Large intestine (tissue), 3 donors: ENCODE measurements at regions not wholly inside any gene's neighbourhood (a gene's known extent, or its start where the extent isn't known, plus 50 kb on each side); places are given as distances from the start of the nearest gene placed in this dataset.
"Not testable (repeated sequence)": the region's sequence is repeated elsewhere in the genome, so short reads cannot be mapped to it uniquely, and the experiment has no call there.

ENCODE experiments used
- DNase-seq, 2 donors: peaks; one replicate each; pipeline versions ENCODE4 v3.0.0 to v3.0.0-alpha.2; 2013
- H3K27ac ChIP-seq: one replicate; pipeline ENCODE4 v1.5.1; 2013; ENCODE audit warnings: low read length
- H3K27me3 ChIP-seq: 2 replicates; pipeline ENCODE4 v1.6.1; 2013; ENCODE audit warnings: low read length; ENCODE audit not compliant: control insufficient read depth, insufficient read depth
- H3K36me3 ChIP-seq: 2 replicates; pipeline ENCODE4 v1.6.1; 2013; ENCODE audit warnings: low read length; ENCODE audit not compliant: control insufficient read depth, insufficient read depth
- H3K4me1 ChIP-seq: one replicate; pipeline ENCODE4 v1.6.1; 2013; ENCODE audit warnings: low read length; ENCODE audit not compliant: control insufficient read depth, insufficient read depth
- H3K4me3 ChIP-seq: one replicate; pipeline ENCODE4 v1.5.1; 2013; ENCODE audit warnings: low read length
- H3K9me3 ChIP-seq: one replicate; pipeline ENCODE4 v1.6.1; 2013; ENCODE audit warnings: mild to moderate bottlenecking, low read depth, low read length, moderate library complexity; ENCODE audit not compliant: control insufficient read depth
- WGBS: methylation state at CpG from one replicate; pipeline ENCODE4 v1.1.5; 2013; ENCODE audit warnings: low lambda C conversion rate; ENCODE audit not compliant: insufficient coverage; 5-methylcytosine and 5-hydroxymethylcytosine counted together

DNA sequence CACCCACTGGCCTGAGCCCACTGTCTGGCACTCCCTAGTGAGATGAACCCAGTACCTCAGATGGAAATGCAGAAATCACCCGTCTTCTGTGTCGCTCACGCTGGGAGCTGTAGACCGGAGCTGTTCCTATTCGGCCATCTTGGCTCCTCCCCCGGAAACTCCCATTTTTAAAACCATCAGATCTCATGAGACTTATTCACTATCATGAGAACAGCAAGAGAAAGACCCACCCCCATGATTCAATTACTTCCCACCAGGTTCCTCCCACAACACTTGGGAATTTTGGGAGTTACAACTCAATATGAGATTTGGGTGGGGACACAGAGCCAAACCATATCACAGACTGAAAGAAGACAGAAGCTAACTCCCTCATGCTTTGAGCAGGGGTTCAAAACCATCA lies 134.5 kb downstream of the SLC39A8 start:
- not testable (repeated sequence) for H3K27ac ChIP-seq, DNase-seq, H3K36me3 ChIP-seq, H3K9me3 ChIP-seq, H3K4me1 ChIP-seq, H3K27me3 ChIP-seq, H3K4me3 ChIP-seq
- WGBS = no CpG with 5 or more reads among the region's 6 CpGs

DNA sequence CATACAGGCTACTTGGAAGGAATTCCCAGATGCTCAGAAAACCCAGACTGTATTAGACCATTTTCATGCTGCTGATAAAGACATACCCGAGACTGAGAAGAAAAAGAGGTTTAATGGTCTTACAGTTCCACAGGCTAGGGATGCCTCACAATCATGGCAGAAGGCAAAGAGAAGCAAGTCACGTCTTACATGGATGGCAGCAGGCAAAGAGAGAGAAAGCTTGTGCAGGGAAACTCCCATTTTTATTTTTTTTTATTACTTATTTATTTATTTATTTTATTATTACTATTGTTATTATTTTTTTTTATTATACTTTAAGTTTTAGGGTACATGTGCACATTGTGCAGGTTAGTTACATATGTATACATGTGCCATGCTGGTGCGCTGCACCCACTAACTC lies 140.6 kb downstream of the SLC39A8 start:
- H3K4me1 ChIP-seq, H3K36me3 ChIP-seq, H3K27ac ChIP-seq, H3K27me3 ChIP-seq, DNase-seq, H3K4me3 ChIP-seq, H3K9me3 ChIP-seq: not testable (repeated sequence)
- WGBS = 80% methylated on average over 1 of the region's 3 CpGs

DNA sequence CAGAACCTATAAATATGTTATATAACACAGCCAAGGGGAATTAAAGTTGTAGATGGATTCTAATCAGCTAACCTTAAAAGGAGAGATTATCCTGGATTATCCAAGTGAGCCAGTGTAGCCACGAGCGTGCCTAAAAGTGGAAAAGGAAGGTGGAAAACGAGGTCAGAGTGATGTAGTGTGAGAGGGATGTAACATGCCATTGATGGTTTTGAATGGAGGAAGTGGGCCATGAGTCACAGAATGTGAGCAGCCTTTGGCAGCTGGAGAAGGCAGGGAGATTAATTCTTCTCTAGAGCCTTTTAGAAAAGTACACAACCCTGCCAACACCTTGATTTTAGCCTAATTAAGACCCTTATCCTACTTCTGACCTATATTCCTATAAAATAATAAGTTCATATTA lies 149.1 kb downstream of the SLC39A8 start:
- no peaks in the 10 kb centered on the region for H3K9me3 ChIP-seq
- DNase-seq = no peak
- no CpG with 5 or more reads among the region's 3 CpGs for WGBS

DNA sequence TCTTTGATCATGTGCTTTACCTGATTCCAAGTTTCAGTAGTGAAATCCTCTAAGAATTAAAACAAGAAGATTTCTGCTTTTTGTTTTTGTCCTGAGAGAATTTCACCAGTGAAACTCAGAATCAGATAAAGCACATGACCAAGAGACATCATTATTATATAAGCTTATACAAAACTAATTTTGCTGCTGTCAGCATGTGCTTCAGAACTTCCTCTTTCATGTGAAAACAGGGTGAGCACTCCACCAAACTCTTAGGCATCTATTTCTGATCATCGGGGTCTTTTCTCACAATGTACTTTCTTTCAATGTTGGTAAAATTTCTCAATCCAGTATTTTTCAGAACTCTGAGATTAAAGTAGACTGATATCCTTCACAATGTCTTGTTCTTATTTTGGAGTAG lies 152.1 kb downstream of the SLC39A8 start:
- no peaks in the 10 kb centered on the region for H3K4me1 ChIP-seq
- DNase-seq = no peak
- WGBS = 100% methylated on average over 1 of the region's 1 CpG
- H3K9me3 ChIP-seq = no peaks in the 10 kb centered on the region
- H3K27ac ChIP-seq = no peak overlapping the region
- no peaks in the 10 kb centered on the region for H3K27me3 ChIP-seq
- no peak overlapping the region for H3K4me3 ChIP-seq
- no peaks in the 10 kb centered on the region for H3K36me3 ChIP-seq

More for the DNA sequence above, 149.1 kb downstream of the SLC39A8 start:
- no peaks in the 10 kb centered on the region for H3K36me3 ChIP-seq
- no peaks in the 10 kb centered on the region for H3K4me1 ChIP-seq
- H3K27ac ChIP-seq = no peak overlapping the region
- no peak overlapping the region for H3K4me3 ChIP-seq
- no peaks in the 10 kb centered on the region for H3K27me3 ChIP-seq

DNA sequence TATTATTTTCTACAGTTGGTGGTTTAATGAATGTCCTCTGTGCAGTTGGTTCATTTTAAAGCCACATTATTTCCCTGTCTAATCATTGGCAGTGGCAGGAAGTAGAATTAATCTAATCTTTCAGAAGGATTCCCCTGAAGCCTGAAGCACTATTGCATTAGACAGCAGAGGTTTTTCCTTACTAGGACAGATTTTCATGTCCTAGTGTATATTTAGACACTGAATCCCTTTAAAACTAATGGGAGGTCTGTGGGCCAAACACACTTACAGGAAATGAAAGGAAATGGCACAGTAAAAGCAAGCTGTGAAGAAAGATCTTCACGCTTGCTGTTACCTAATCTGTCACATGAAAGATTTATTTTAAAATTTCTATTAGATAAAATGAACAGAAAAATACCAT lies 165.2 kb downstream of the SLC39A8 start:
- no peaks in the 10 kb centered on the region for H3K27me3 ChIP-seq
- H3K27ac ChIP-seq = no peak overlapping the region
- WGBS = no CpG with 5 or more reads among the region's 1 CpG
- no peaks in the 10 kb centered on the region for H3K4me1 ChIP-seq
- H3K36me3 ChIP-seq = no peaks in the 10 kb centered on the region
- H3K4me3 ChIP-seq = no peak overlapping the region
- DNase-seq = no peak
- H3K9me3 ChIP-seq = no peaks in the 10 kb centered on the region

DNA sequence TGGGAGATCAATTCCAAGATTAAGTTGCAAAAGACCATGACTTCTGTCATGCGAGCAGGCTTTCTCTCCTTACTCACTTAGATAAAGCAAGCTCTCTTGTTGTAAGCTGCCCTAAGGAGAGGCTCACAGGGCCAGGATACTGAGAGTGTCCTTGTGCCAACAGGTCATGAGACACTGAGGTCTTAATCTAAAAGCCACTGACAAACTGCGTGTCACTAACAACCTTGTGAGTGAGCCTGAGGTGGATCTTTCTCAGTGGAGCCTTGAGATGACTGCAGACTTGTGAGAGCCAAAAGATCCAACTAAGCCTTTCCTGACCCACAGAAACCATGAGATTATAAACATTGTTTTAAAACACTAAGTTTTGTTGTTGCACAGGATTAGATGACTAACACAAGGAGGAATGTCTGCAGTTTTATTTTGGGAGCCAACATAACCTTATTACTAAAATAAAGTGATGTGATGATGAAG lies 170.5 kb downstream of the SLC39A8 start:
- H3K27me3 ChIP-seq = no peaks in the 10 kb centered on the region
- H3K4me3 ChIP-seq = no peak overlapping the region
- H3K27ac ChIP-seq = no peak overlapping the region
- H3K4me1 ChIP-seq = no peaks in the 10 kb centered on the region
- no peak for DNase-seq
- WGBS = no CpG with 5 or more reads among the region's 2 CpGs
- no peaks in the 10 kb centered on the region for H3K9me3 ChIP-seq
- H3K36me3 ChIP-seq = no peaks in the 10 kb centered on the region

DNA sequence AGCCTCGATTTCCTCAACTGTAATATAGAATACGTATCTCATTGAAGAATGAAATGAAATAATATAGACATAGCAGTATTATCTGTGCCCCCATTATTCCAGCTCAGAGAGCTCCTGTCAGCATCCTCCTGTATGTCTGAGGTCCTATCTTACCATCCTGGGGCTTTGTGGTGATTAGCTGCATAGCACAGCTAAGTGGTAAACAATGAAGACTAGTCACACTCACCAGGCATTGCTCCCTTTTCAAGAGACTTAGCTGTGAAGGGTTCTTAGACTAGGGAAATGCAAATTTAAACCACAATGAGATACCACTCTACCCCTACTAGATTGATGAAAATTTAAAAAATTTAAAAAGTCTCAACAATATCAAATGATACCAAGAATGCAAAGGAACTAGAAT lies 172.9 kb downstream of the SLC39A8 start:
- no peaks in the 10 kb centered on the region for H3K27me3 ChIP-seq
- H3K4me1 ChIP-seq = no peaks in the 10 kb centered on the region
- no peaks in the 10 kb centered on the region for H3K9me3 ChIP-seq
- no peak for DNase-seq
- H3K27ac ChIP-seq = no peak overlapping the region
- H3K36me3 ChIP-seq = no peaks in the 10 kb centered on the region
- no peak overlapping the region for H3K4me3 ChIP-seq
- 80% methylated on average over 2 of the region's 2 CpGs for WGBS

DNA sequence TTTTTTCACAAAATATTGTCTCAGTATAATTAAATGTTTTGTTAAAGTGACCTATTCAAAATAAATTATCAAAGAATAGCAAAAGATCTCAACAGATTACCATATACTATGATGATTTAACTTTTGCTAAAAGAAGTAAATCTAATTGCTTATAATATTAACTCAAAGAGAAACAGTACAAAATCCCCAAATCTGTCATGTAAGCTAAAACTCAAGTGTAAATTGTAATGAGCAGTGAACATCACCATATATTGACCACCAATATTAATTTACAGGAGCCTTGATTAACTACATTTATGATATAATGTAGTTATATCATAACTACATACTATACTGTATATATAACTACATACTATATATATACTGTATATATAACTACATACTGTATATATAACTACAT lies 174.4 kb downstream of the SLC39A8 start:
- Histone ChIP-seq H3K4me1 (no peaks in the 10 kb centered on the region), H3K36me3 (no peaks in the 10 kb centered on the region), H3K9me3 (no peaks in the 10 kb centered on the region), H3K4me3 (no peak overlapping the region), H3K27me3 (no peaks in the 10 kb centered on the region), H3K27ac (no peak overlapping the region)
- no peak for DNase-seq

DNA sequence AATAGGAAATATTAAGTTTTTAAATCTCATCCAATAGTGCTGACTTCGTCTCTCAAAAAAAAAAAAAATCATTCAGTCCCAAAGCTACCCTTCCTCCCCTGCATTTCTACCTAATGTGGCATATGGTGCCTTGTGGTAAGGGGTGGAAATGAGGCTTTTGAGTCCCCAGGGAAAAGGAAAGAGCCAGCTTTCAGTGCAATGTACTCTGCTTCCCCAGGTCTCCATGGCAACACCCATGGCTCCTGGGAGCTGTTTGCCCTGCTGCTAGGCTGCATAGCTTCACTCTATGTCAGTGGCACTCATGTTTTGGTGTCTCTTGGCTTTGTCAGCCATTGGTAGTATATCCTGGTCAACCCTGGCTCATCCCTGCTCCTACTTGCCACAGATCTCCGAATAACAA lies 175.9 kb downstream of the SLC39A8 start:
- H3K27me3 ChIP-seq = no peaks in the 10 kb centered on the region
- no peak overlapping the region for H3K27ac ChIP-seq
- H3K9me3 ChIP-seq = no peaks in the 10 kb centered on the region
- peak in 1 of 2 donors; percentile 4 for DNase-seq
- no peaks in the 10 kb centered on the region for H3K36me3 ChIP-seq
- no peak overlapping the region for H3K4me3 ChIP-seq
- no peaks in the 10 kb centered on the region for H3K4me1 ChIP-seq
- whole genome bisulfite sequencing = 67% methylated on average over 1 of the region's 2 CpGs

DNA sequence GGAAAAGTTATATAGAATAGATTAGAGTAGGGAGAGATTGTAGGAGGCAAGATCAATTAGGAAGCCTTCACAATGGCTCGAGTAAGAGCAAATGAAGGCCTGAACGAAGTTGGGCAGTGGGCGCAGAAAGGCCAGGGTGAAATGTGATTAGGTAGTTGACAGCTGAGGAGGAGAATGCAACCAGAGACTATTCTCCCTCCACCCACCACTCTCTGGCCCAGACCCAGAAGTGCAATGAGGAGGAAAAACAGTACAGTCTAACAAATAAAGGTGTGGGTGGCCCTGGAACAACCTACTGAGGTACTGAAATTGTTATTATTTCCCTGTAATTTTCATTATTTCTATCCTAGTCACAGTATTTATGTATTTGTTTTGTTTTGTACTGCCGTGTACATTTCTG lies 176.7 kb downstream of the SLC39A8 start:
- Histone ChIP-seq H3K4me1 (no peaks in the 10 kb centered on the region), H3K36me3 (no peaks in the 10 kb centered on the region), H3K9me3 (no peaks in the 10 kb centered on the region), H3K27me3 (no peaks in the 10 kb centered on the region), H3K4me3 (no peak overlapping the region), H3K27ac (no peak overlapping the region)
- no peak for DNase-seq
- 100% methylated on average over 2 of the region's 4 CpGs for WGBS

DNA sequence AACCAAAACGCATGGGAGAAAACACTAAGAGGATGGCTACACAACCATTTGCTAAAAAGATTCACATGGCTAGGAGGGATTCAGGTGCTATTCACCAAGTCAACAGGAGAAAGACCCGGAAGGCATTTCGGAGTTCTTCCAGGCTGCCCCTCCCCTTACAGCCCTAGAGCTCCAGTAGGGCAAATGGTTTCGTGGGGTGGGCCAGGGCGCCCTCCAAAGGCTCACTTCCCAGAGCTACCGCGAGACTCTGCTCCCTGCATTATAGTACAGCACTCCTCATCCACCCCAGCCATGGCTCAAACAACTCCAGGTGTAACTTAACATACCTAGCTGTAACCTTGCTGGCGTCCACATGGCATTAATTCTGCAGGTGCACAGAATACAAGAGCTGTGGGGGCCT lies 179.7 kb downstream of the SLC39A8 start:
- Histone ChIP-seq H3K27ac (no peak overlapping the region), H3K36me3 (no peaks in the 10 kb centered on the region), H3K27me3 (no peaks in the 10 kb centered on the region), H3K4me1 (no peaks in the 10 kb centered on the region), H3K9me3 (no peaks in the 10 kb centered on the region), H3K4me3 (no peak overlapping the region)
- DNase-seq = no peak
- 100% methylated on average over 1 of the region's 8 CpGs for WGBS
